WTC11 (cell line): ENCODE measurements at regions not wholly inside any gene's neighbourhood (a gene's known extent, or its start where the extent isn't known, plus 50 kb on each side); places are given as distances from the start of the nearest gene placed in this dataset.

Experiments used
- ATAC-seq: fragments of 200-7000 bp; cut with Tn5 transposase; 2 replicates; pipeline ENCODE4 v1.10.0; 2021; ENCODE audit warnings: mild to moderate bottlenecking, moderate library complexity
- CTCF ChIA-PET: fragments of 300-600 bp; sonication (Branson Sonifier 250); formaldehyde crosslinking; loops from one replicate; lab custom pipeline; 2021; ENCODE audit warnings: antibody characterized with exemption; lab: Charles Lee
- POLR2A ChIA-PET: fragments of 350-600 bp; sonication (Branson Sonifier 250); formaldehyde crosslinking; loops from one replicate; lab custom pipeline; 2021; ENCODE audit warnings: antibody characterized with exemption; lab: Charles Lee
- DNase-seq: peaks from one replicate; pipeline ENCODE4 v3.0.0; 2021; ENCODE audit warnings: low spot score
- H3K27ac Mint-ChIP-seq: 2 replicates; pipeline ENCODE4 v1.8.0; 2021; ENCODE audit warnings: mixed read lengths
- H3K27me3 Mint-ChIP-seq: 2 replicates; pipeline ENCODE4 v1.8.0; 2021; ENCODE audit warnings: low read depth, mild to moderate bottlenecking, moderate library complexity, mixed read lengths
- H3K36me3 Mint-ChIP-seq: 2 replicates; pipeline ENCODE4 v1.8.0; 2021; ENCODE audit warnings: mixed read lengths
- H3K4me1 Mint-ChIP-seq: 2 replicates; pipeline ENCODE4 v1.8.0; 2022; ENCODE audit warnings: mixed read lengths
- H3K4me3 Mint-ChIP-seq: 2 replicates; pipeline ENCODE4 v1.8.0; 2021; ENCODE audit warnings: mild to moderate bottlenecking, moderate library complexity, mixed read lengths
- H3K9me3 Mint-ChIP-seq: 2 replicates; pipeline ENCODE4 v1.8.0; 2021; ENCODE audit warnings: mixed read lengths
- CREB1 ChIP-seq: sonication (generic); formaldehyde crosslinking; IDR thresholded peaks from 2 replicates; pipeline ENCODE4 v1.8.0; 2023; ENCODE audit warnings: mild to moderate bottlenecking, missing genetic modification reagents
- CREM ChIP-seq: sonication (generic); formaldehyde crosslinking; IDR thresholded peaks from 2 replicates; pipeline ENCODE4 v1.8.1; 2022; ENCODE audit warnings: mild to moderate bottlenecking, missing genetic modification reagents, moderate library complexity
- GABPB1 ChIP-seq: sonication (generic); formaldehyde crosslinking; IDR thresholded peaks from 2 replicates; pipeline ENCODE4 v1.8.1; 2023; ENCODE audit warnings: mild to moderate bottlenecking, missing genetic modification reagents
- GRHL2 ChIP-seq: fragments of 250-450 bp; sonication (Bioruptor Pico); IDR thresholded peaks from 2 replicates; pipeline ENCODE4 v1.8.0; 2022; ENCODE audit warnings: mild to moderate bottlenecking, moderate library complexity; ENCODE audit not compliant: insufficient replicate concordance, severe bottlenecking
- GTF2I ChIP-seq: fragments of 250-450 bp; sonication (Bioruptor Pico); conservative IDR thresholded peaks from 2 replicates; pipeline ENCODE4 v1.4.0; 2021; ENCODE audit warnings: mild to moderate bottlenecking
- MXD4 ChIP-seq: fragments of 250-450 bp; sonication (Bioruptor Pico); IDR thresholded peaks from 2 replicates; pipeline ENCODE4 v1.8.0; 2021; ENCODE audit warnings: mild to moderate bottlenecking, moderate library complexity, borderline replicate concordance
- RELA ChIP-seq: sonication (generic); formaldehyde crosslinking; IDR thresholded peaks from 2 replicates; pipeline ENCODE4 v1.8.1; 2022; ENCODE audit warnings: missing genetic modification reagents, mild to moderate bottlenecking, borderline replicate concordance
- SMAD3 ChIP-seq: sonication (generic); formaldehyde crosslinking; IDR thresholded peaks from 2 replicates; pipeline ENCODE4 v1.8.0; 2022; ENCODE audit warnings: missing genetic modification reagents, mild to moderate bottlenecking, borderline replicate concordance
- SP1 ChIP-seq: sonication (generic); formaldehyde crosslinking; conservative IDR thresholded peaks from 2 replicates; pipeline ENCODE4 v1.8.1; 2022; ENCODE audit warnings: missing genetic modification reagents
- TEAD4 ChIP-seq: sonication (generic); formaldehyde crosslinking; IDR thresholded peaks from 2 replicates; pipeline ENCODE4 v1.8.0; 2022; ENCODE audit warnings: mild to moderate bottlenecking, missing genetic modification reagents
- TP53 ChIP-seq: sonication (generic); formaldehyde crosslinking; IDR thresholded peaks from 2 replicates; pipeline ENCODE4 v1.8.1; 2023; ENCODE audit warnings: mild to moderate bottlenecking, missing genetic modification reagents
- ZNF416 ChIP-seq: fragments of 250-450 bp; sonication (Bioruptor Pico); IDR thresholded peaks from 2 replicates; pipeline ENCODE4 v1.9.0; 2021; ENCODE audit warnings: mild to moderate bottlenecking, inconsistent platforms
- TF ChIP-seq, protein P1 (sequence below): fragments of 200-600 bp; IDR thresholded peaks from 2 replicates; pipeline ENCODE4 v1.8.0; 2022; ENCODE audit warnings: antibody characterized with exemption
- TF ChIP-seq, protein P2 (sequence below): sonication (generic); formaldehyde crosslinking; IDR thresholded peaks from 2 replicates; pipeline ENCODE4 v1.8.0; 2023; ENCODE audit warnings: mild to moderate bottlenecking, missing genetic modification reagents
- TF ChIP-seq, protein P3 (sequence below): sonication (generic); formaldehyde crosslinking; IDR thresholded peaks from 2 replicates; pipeline ENCODE4 v1.8.1; 2022; ENCODE audit warnings: low read depth, missing genetic modification reagents, borderline replicate concordance

DNA sequence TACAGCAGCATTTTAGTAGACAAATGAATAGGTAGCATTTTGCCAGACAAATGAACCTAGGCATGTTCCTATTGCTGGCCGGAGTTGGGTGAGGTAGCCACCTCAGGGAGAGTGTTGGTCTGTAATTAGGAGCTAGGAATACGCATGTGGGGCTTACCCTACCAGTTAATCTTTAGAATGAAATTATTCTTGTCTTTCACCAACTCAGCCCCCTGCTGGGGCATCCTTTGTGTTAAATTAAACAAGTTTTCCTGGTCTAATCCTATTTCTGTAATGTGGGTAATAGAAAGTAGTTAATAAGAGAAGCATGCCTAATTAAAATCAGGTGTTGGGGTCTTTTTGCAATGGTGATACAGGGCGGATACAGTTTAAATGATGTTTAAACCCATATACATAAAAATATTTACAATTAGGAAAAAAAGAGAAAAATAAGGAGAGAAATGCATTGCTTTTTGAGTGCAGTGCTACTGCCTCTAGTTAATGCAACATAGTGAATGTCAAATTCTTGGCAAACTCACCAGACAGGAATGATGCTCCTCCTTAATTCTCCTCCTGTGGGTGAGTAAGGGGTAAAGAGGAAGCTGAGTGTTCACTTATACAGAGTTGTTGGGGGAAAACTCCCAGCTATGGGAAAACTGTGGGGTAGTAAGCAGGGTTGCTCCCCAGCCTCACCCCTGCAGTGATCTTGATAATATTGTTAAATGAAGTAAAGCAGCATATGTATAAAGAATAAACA is 276.4 kb upstream of the EDNRB start:
- POLR2A ChIA-PET = no interaction called here
- CTCF ChIA-PET = interaction anchor here (1.6 to 1.8 kb wide), 2 partner anchors 46 to 74 kb away, joined by 5 to 6 read pairs; no protein-coding TSS in a partner anchor
- Mint-ChIP-seq H3K4me1 (peaks cover 7% of the 10 kb centered on the region), H3K36me3 (no peaks in the 10 kb centered on the region), H3K4me3 (no peak overlapping the region), H3K27me3 (no peaks in the 10 kb centered on the region), H3K27ac (no peak overlapping the region), H3K9me3 (no peaks in the 10 kb centered on the region)
- DNase-seq (no peak), ATAC-seq (no peak)
- TF ChIP-seq, protein P1, sequence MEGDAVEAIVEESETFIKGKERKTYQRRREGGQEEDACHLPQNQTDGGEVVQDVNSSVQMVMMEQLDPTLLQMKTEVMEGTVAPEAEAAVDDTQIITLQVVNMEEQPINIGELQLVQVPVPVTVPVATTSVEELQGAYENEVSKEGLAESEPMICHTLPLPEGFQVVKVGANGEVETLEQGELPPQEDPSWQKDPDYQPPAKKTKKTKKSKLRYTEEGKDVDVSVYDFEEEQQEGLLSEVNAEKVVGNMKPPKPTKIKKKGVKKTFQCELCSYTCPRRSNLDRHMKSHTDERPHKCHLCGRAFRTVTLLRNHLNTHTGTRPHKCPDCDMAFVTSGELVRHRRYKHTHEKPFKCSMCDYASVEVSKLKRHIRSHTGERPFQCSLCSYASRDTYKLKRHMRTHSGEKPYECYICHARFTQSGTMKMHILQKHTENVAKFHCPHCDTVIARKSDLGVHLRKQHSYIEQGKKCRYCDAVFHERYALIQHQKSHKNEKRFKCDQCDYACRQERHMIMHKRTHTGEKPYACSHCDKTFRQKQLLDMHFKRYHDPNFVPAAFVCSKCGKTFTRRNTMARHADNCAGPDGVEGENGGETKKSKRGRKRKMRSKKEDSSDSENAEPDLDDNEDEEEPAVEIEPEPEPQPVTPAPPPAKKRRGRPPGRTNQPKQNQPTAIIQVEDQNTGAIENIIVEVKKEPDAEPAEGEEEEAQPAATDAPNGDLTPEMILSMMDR = no peak

DNA sequence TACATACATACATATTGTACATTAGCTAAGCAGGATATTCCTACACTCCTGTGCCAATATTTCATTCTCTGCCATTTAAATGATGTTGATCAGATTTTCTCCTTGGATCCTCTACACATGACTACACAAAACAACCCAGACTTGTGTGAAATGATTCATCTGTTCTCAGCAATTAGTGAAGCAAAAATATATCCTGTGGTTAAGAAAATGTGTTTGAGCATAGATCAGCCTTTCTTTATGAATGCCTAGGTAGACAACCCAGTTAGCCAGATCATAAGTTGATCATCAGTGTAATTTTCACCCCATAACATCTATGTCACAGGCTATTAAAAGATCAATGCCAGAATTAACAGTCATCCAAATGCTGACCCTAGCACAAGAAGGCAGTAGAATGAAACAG is 275.2 kb upstream of the EDNRB start:
- CTCF ChIA-PET = no interaction called here
- TF ChIP-seq TP53 (CRISPR knock-in tag) = no peak
- TF ChIP-seq, protein P2, sequence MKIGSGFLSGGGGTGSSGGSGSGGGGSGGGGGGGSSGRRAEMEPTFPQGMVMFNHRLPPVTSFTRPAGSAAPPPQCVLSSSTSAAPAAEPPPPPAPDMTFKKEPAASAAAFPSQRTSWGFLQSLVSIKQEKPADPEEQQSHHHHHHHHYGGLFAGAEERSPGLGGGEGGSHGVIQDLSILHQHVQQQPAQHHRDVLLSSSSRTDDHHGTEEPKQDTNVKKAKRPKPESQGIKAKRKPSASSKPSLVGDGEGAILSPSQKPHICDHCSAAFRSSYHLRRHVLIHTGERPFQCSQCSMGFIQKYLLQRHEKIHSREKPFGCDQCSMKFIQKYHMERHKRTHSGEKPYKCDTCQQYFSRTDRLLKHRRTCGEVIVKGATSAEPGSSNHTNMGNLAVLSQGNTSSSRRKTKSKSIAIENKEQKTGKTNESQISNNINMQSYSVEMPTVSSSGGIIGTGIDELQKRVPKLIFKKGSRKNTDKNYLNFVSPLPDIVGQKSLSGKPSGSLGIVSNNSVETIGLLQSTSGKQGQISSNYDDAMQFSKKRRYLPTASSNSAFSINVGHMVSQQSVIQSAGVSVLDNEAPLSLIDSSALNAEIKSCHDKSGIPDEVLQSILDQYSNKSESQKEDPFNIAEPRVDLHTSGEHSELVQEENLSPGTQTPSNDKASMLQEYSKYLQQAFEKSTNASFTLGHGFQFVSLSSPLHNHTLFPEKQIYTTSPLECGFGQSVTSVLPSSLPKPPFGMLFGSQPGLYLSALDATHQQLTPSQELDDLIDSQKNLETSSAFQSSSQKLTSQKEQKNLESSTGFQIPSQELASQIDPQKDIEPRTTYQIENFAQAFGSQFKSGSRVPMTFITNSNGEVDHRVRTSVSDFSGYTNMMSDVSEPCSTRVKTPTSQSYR (CRISPR knock-in tag) = no peak
- TF ChIP-seq CREB1 (CRISPR knock-in tag) = no peak
- no peak overlapping the region for H3K4me3 Mint-ChIP-seq

DNA sequence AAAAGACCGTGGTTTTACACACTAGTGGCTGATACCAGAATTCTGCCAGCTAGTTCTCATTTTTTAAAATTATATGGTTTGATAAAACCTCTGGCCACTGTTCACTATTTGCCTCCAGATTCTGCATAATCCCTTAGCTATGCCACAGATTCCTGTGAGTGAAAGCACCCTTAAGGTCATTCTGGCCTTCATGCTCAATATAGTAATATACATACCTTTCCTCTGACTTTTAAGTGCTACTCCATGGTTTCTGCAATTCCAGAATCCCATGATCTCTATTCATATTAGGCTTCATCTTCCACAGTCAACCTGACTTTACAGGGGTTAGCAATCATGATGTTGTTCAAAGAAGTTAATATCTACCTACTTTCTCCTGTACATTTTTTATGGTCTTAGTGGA is 274.1 kb upstream of the EDNRB start:
- ATAC-seq (no peak), DNase-seq (no peak)
- TF ChIP-seq SP1 (CRISPR knock-in tag) = no peak
- TF ChIP-seq, protein P3, sequence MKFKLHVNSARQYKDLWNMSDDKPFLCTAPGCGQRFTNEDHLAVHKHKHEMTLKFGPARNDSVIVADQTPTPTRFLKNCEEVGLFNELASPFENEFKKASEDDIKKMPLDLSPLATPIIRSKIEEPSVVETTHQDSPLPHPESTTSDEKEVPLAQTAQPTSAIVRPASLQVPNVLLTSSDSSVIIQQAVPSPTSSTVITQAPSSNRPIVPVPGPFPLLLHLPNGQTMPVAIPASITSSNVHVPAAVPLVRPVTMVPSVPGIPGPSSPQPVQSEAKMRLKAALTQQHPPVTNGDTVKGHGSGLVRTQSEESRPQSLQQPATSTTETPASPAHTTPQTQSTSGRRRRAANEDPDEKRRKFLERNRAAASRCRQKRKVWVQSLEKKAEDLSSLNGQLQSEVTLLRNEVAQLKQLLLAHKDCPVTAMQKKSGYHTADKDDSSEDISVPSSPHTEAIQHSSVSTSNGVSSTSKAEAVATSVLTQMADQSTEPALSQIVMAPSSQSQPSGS = no peak
- TF ChIP-seq TEAD4 (CRISPR knock-in tag) = no peak
- TF ChIP-seq GRHL2 (CRISPR knock-in tag) = no peak
- no peak for TF ChIP-seq RELA (CRISPR knock-in tag)
- TF ChIP-seq CREM (CRISPR knock-in tag) = no peak
- TF ChIP-seq GTF2I (CRISPR knock-in tag) = no peak
- no peak for TF ChIP-seq MXD4
- TF ChIP-seq GABPB1 (CRISPR knock-in tag) = no peak
- TF ChIP-seq ZNF416 (CRISPR knock-in tag) = no peak
- no peak for TF ChIP-seq SMAD3 (CRISPR knock-in tag)
- H3K4me1 Mint-ChIP-seq = peaks cover 13% of the 10 kb centered on the region
- ChIA-PET POLR2A (no interaction called here), CTCF (no interaction called here)
- H3K4me3 Mint-ChIP-seq = no peak overlapping the region
- no peak overlapping the region for H3K27ac Mint-ChIP-seq
- no peaks in the 10 kb centered on the region for H3K9me3 Mint-ChIP-seq
- no peaks in the 10 kb centered on the region for H3K27me3 Mint-ChIP-seq
- H3K36me3 Mint-ChIP-seq = no peaks in the 10 kb centered on the region

More for the DNA sequence above, 275.2 kb upstream of the EDNRB start:
- Mint-ChIP-seq H3K9me3 (no peaks in the 10 kb centered on the region), H3K36me3 (no peaks in the 10 kb centered on the region), H3K27ac (no peak overlapping the region), H3K27me3 (no peaks in the 10 kb centered on the region), H3K4me1 (peaks cover 7% of the 10 kb centered on the region)
- DNase-seq (no peak), ATAC-seq (no peak)
- POLR2A ChIA-PET = no interaction called here
